ENCODE measurements at regions not wholly inside any gene's neighbourhood (a gene's known extent, or its start where the extent isn't known, plus 50 kb on each side); places are given as distances from the start of the nearest gene placed in this dataset.

DNA sequence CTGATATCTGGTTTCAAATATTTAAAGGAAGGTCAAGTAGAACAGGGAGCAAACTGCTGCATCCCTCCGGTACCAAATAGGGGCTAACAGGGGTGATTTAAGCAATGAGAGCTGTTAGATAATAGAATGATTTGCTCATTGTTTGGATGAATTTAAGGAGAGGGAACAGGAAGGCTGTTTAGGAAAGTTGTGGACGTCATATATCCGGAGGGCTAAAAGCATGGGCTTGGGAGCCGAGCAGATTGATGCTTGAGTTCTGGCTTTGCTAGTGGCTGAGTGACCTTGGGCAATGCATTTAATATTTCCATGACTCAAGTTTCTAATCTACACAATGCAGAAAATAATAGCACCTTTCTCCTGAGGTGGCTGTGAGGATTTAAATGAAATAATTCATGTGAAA lies 85.4 kb upstream of the RPS23 start:
- TF ChIP-seq, protein P1, sequence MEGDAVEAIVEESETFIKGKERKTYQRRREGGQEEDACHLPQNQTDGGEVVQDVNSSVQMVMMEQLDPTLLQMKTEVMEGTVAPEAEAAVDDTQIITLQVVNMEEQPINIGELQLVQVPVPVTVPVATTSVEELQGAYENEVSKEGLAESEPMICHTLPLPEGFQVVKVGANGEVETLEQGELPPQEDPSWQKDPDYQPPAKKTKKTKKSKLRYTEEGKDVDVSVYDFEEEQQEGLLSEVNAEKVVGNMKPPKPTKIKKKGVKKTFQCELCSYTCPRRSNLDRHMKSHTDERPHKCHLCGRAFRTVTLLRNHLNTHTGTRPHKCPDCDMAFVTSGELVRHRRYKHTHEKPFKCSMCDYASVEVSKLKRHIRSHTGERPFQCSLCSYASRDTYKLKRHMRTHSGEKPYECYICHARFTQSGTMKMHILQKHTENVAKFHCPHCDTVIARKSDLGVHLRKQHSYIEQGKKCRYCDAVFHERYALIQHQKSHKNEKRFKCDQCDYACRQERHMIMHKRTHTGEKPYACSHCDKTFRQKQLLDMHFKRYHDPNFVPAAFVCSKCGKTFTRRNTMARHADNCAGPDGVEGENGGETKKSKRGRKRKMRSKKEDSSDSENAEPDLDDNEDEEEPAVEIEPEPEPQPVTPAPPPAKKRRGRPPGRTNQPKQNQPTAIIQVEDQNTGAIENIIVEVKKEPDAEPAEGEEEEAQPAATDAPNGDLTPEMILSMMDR (IDR thresholded peaks at IDR 0.05) = no peak
- TF ChIP-seq SIN3A (IDR thresholded peaks at IDR 0.05; ENCODE audit: borderline replicate concordance, insufficient read depth, low read depth, low read length) = no peak
- TF ChIP-seq POLR2AphosphoS5 (IDR thresholded peaks at IDR 0.05; ENCODE audit: low read depth, low read length) = no peak
